ENCODE measurements at regions not wholly inside any gene's neighbourhood (a gene's known extent, or its start where the extent isn't known, plus 50 kb on each side); places are given as distances from the start of the nearest gene placed in this dataset.

DNA sequence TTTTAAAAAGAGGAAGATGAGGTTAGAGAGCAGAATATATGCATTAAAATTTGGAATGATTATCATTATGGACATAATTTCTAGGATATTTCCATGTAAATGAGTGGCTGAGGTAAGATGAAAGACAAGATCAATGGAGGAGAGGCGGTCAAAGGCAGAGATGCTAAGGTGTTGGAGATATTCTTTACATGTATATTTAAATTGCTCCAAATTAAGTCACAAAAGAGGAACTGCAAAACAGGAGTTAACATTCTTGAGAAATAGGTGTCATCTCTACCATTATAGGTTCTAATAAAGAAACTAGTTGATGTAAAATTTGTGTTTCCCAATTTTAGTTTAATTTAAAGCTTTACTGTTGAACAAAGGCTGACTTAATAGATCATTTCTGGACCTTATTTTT lies 268.5 kb upstream of the PPFIA2 start:
- no peak for TF ChIP-seq POLR2A (IDR thresholded peaks at IDR 0.05)
- TF ChIP-seq, protein P1, sequence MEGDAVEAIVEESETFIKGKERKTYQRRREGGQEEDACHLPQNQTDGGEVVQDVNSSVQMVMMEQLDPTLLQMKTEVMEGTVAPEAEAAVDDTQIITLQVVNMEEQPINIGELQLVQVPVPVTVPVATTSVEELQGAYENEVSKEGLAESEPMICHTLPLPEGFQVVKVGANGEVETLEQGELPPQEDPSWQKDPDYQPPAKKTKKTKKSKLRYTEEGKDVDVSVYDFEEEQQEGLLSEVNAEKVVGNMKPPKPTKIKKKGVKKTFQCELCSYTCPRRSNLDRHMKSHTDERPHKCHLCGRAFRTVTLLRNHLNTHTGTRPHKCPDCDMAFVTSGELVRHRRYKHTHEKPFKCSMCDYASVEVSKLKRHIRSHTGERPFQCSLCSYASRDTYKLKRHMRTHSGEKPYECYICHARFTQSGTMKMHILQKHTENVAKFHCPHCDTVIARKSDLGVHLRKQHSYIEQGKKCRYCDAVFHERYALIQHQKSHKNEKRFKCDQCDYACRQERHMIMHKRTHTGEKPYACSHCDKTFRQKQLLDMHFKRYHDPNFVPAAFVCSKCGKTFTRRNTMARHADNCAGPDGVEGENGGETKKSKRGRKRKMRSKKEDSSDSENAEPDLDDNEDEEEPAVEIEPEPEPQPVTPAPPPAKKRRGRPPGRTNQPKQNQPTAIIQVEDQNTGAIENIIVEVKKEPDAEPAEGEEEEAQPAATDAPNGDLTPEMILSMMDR (IDR thresholded peaks at IDR 0.05): no peak

All from esophagus squamous epithelium (tissue), 4 donors.